H1 (cell line): ENCODE measurements at regions not wholly inside any gene's neighbourhood (a gene's known extent, or its start where the extent isn't known, plus 50 kb on each side); places are given as distances from the start of the nearest gene placed in this dataset.
"Not testable (repeated sequence)": the region's sequence is repeated elsewhere in the genome, so short reads cannot be mapped to it uniquely, and the experiment has no call there.

ENCODE experiments used
- ATF3 ChIP-seq: IDR thresholded peaks from 2 replicates; pipeline ENCODE4 v1.6.1; 2011; ENCODE audit warnings: low read depth, mild to moderate bottlenecking, low read length; ENCODE audit not compliant: insufficient read depth
- BRCA1 ChIP-seq: IDR thresholded peaks from 2 replicates; pipeline ENCODE4 v1.6.1; 2012; ENCODE audit warnings: low read depth, low read length, improper control_type of control experiment
- CTCF ChIP-seq, 3 experiments: IDR thresholded peaks; 1 replicate in 2 of 3; 2 replicates in 1 of 3; pipeline versions ENCODE4 v1.5.1 to v1.6.1; 2011; ENCODE audit warnings: low read length in 3 of 3, mild to moderate bottlenecking in 3 of 3, inconsistent platforms in 2 of 3, low read depth in 1 of 3, moderate library complexity in 1 of 3; ENCODE audit not compliant: insufficient read depth in 1 of 3; ENCODE audit errors: control extremely low read depth in 1 of 3

- TF ChIP-seq ATF3; BRCA1; CTCF (IDR thresholded peaks at IDR 0.05; ENCODE audit: control extremely low read depth in 1 of 3, insufficient read depth in 1 of 3, low read depth in 1 of 3, low read length in 3 of 3): not testable (repeated sequence)
Observed at GRCh38 chr7:142487565-142487964, 229.7 kb upstream of the PRSS58 start.
